HG03103 (cell line): ENCODE measurements at regions not wholly inside any gene's neighbourhood (a gene's known extent, or its start where the extent isn't known, plus 50 kb on each side); places are given as distances from the start of the nearest gene placed in this dataset.
"Not testable (repeated sequence)": the region's sequence is repeated elsewhere in the genome, so short reads cannot be mapped to it uniquely, and the experiment has no call there.

ENCODE experiments used
- ATAC-seq: cut with Tn5 transposase; IDR thresholded peaks from one replicate; pipeline ENCODE4 v1.9.1; 2021; ENCODE audit warnings: low read depth; ENCODE audit not compliant: unreplicated experiment

DNA sequence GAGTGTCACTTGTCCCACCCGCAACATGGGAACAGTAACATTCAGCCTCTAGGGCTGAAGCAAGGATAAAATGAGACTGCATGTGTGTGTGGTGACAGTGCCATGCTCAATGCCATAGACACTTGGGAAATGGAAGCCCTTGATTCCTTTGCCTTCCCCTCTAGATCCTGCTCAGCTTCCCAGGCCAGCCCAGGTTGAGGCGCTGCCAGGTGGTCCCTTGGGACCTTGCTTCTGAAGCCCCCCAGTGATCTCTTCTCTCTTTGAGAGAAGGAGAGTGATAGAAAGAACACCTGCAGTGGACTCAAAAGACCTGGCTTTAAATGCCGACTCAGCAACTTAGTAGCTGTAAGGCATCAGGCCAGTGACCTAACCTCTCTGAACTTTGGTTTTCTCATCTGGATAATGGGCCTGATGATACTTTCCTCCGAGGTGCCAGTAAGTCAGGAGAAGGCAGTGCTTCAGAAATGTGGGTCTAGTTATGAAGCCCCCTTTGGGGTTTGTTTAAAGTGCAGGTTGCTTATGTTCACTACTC is 144.5 kb downstream of the RPLP1 start:
- ATAC-seq, result no peak

DNA sequence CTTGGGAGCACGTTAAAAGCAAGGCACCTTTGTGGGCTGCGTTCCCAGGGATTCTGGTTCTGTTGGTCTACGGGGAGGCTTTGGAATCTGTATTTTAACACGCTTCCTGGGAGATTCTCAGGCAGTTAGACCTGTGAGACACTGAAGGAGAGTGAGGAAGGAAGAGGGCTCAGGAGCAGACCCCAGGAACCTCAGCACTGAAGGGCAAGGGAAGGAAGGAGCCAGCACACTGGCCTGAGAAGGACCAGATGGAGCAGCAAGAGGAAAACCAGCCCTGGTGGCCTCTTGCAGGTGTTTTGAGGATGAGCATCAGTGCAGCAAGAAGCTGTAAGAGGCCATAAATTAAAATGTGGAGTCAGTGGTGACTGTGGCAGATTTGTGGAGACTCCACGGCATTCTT is 146.7 kb downstream of the RPLP1 start:
- ATAC-seq, result no peak

DNA sequence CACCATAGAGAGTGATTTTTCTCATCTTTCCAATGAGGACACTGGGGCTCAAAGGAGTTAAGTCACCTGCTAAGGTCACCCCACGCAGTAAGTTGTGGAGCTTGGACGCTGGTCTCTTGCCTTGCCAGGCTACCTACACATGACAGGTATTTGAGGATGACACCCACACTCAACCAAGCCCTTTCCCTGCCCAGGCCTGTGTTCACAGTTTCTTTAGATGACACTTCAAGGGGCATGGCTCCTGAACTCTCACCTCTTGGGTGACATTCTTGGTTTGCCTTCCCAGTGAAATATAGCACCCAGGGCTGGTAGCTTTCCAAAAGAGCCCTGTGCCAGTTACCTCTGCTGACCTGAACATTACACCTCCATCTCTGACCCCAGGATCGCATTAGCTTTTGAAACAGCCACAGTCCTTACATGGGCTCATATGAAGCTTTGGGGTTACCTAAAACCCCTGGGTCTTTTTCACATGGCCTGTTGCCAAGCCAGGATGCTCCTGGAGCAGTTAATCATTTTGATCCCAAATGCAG is 148.0 kb downstream of the RPLP1 start:
- no peak for ATAC-seq

DNA sequence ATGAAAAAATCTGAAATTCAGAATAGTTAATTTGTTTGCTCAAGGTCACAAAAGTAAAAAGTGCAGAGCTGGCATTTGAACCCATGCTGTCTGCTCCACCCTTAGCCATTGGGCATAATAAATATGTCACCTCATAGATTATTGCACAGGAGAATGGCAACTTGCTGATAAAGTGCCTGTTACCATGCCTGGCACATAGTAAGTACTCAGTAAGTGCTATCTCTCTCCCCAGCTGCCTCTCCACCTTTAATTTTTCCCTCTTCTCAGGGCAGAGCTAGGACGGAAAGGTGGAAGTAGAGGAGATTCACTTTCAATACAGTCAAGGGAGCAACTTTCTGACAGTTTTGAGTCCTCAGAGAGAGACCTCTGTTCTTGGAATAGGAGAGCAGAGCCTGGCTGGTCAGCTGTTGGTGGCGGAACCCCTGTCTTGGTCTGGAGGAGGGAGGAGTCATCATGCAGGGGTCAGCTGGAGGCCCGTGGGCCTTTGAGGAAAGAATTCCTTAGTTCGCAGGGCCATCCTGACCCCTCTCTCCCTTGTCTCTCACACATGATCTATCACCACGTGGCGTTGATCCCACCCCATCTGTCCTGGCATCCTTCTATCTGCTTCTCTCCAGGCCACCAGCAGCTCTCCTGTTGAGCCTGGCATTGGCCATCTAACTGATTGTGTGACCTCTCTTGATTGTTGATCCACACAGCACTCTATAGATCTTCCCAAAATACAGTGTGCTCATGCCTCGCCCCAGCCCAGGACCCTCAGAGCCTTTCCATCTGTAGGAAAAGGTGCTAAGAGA is 149.3 kb downstream of the RPLP1 start:
- ATAC-seq, result no peak

DNA sequence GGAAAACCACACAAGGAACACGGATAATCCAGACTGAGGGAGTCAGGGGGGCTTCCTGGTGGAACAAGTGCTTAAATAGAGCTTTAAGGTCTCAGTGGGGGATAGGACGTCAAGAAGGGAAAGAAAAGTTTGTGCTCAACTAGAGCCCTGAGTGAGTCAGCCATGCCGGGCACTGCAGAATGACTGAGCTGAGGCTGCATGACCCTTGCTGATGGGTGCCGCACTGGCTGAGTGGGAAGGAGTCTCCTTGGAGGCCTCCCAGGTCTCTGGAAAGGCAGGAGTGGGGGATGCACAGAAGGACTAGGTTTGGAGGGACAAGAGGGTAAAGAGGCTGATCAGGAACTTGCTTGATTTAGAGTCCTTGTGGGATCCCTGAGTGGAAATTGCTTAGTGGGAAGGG is 150.3 kb downstream of the RPLP1 start:
- ATAC-seq, result no peak

DNA sequence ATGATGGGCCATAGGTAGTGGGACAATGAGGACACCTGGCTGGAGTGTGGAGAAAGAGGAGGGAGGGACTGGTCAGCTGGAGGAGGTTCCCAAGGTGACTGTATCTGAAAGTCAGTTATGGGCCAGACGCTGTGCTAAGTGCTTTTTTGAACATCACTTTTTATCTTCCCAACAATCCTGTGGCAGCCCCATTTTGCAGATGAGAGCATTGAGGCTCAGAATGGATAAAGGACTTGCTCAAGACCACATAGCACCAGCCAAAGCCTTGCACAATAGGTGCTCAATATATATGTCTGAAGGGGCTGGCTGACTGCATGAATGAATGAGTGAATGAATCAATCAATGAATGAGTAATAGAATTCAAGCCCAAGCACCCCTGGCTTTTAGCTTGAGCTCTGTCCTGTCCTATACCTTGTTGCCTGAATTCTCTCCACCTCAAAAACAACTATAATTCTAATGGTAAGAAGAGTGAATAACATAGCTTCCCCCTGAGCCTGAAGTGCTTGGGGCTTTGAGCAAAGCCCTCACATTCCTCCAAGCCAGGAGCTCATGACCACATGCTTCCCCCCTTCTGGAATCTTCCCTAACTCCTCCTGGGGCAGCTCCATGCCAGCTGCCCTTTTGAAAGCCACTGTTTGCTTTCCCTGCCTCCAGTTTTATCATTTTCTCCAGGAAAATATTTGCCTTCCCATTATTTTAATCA is 150.9 kb downstream of the RPLP1 start:
- ATAC-seq, result no peak

DNA sequence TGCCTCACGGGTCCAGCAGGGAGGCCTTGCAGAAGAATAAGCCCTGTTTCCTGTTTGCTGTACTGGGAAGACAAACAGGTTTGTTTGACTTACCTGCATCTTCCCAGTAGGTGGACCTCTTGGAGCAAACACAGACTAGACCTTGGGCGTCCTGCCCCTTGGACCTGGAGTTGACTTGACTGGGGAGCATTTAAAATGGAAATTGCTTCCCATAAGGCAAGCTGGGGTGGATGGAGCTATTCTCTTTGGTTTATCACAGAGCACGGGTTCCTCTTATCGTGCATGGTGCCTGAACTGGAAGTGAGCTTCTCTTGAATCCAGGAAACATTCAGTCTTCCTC is 151.4 kb downstream of the RPLP1 start:
- no peak for ATAC-seq

DNA sequence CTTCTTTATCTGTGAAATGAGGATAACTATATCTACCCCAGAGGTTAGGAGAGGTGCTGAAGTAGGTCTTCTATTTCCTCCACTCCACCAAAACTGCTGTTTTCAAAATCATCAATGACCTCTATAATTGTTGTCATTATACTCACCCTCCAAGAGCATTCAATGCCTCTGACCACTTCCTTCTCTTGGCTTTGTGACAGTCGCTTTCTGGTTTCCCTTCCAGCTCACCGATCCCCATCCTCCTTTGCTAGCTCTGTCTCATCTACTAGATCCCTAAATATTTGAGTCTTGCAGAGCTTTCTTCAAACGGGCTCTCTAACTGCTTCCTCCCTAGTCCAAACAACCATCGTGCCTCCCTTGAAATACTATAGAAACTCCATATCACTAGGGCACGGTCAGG is 153.5 kb downstream of the RPLP1 start:
- ATAC-seq, result no peak

DNA sequence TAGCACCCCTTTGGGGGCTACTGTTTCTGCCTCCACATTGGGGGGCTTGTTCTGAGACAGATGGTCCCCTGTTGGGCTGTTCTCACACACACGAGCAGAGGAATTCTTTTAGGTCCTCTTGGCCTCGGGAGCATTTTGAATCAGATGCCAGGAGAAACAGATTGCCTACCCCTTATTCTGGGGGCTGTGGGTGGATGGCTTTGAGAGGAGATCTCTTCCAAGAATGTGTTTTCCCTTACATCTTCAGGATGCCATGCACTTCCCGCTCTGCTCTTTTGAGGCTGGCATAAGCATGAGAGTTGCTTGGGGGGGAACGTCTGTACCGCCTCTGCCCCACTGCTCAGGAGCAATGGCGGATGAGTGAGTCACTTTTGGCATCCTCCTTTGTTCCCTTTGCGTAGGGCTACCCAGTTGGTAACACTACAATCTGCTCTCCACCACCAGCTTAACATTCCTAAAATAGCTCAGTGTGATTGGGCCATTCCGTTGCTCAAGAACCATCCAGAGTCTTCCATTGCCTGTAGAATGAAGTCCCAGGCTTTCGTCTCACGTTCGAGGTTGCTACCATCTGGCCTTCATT is 154.4 kb downstream of the RPLP1 start:
- no peak for ATAC-seq

DNA sequence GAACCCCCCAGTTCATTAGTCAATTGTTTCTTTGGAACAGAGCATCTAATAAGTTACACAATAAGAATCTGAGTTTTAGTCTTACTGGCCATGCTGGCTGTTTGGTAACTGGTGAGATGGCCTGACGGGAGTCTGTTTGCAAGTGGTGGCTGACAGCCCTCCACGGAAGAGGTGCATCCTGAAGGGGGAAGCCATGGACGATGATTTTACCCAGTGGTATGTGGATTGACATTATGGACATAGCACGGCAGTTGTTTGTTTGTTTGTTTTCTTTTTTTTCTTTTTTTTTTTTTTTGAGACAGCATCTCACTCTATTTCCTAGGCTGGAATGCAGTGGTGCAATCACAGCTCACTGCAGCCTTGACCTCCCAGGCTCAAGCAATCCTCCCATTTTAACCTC is 156.0 kb downstream of the RPLP1 start:
- no peak for ATAC-seq

DNA sequence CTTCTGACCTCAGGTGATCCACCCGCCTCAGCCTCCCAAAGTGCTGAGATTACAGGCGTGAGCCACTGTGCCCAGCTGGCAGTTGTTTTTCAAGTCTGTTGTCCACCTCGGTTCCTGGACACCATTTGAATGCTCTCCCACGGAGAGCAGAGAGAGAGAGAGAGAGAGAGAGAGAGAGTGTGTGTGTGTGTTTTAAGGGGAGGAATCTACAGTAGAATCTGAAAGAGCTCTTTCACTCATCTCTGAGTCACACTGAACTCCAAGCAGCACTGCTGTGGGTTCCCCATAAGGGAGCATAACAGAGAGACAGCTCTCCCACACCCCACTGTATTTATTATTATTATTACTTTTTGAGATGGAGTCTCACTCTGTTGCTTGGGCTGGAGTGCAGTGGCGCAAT is 156.6 kb downstream of the RPLP1 start:
- no peak for ATAC-seq

DNA sequence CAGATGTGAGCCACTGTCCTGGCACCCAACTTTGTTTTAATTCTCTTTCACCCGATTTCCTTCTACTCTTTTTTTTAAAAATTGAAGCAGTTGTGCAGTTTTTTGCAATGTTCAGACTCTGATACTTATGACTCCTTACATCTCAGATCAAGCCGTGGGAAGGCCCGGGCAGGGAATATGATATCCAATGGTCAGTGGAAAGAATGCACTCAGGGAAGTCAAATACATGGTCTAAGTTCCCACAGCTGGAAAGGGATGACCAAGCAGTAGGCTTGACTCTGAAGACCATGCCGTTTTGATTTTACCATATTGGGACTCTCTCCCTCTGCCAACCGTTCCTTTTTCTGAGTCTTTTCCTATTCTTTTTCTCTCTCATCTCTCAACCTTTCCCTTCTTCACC is 157.2 kb downstream of the RPLP1 start:
- ATAC-seq, result no peak

DNA sequence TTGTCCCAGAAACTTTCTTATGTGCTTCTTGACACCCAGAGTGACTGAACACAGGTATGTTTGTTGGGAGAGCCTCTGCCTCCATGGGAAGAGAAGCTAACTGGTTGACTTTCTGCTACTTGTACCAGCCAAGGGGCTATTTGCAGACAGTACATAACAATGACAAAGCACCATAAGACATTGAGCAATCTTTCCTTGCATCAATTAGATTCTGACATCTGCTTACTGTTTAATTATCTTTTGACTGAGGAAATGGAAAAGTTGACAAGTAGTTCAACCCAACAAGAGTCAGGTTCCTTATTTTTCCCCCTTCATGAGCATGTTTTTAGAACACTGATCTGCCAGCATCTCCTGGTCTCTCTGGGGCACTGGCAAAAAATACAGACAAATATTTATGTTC is 157.7 kb downstream of the RPLP1 start:
- ATAC-seq, result no peak

DNA sequence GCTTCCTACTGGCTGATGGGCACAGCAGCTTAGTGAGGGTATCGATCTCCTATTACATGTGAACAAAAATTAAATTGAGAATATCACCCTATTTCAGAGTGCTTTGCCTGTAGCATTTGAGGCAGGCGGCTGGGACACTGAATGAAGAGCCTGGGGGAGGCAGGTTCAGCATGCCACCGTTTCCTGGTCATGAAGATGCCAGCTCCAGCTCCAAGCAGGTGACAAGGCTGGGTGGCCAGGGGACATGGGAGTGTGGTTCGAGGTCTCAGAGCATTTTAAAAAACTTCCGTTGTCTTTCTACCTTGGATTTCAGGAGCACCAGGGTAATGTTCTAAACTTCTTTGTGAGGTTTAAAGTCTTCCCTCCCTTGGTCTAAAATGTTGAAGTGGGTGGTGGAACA is 158.2 kb downstream of the RPLP1 start:
- ATAC-seq, result no peak

DNA sequence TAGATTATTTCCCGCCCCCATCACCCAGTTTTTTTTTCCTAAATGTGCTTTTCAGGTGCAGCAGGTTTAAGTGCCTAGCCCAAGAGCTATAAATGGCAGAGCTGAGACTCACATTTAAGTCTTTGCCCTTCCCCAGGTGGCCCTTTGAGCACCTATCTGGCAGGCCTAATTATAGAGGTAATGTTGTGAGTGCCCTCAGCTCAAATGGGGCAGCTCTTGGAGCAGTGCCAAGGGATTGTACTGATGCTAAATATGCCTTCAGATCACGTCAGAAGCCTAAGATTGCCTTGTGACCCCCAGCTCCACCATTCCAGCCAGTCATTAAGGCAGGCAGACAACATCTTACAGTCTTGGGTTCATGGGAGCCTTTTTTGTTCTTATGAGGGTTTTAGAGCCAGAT is 159.5 kb downstream of the RPLP1 start:
- ATAC-seq, result no peak

DNA sequence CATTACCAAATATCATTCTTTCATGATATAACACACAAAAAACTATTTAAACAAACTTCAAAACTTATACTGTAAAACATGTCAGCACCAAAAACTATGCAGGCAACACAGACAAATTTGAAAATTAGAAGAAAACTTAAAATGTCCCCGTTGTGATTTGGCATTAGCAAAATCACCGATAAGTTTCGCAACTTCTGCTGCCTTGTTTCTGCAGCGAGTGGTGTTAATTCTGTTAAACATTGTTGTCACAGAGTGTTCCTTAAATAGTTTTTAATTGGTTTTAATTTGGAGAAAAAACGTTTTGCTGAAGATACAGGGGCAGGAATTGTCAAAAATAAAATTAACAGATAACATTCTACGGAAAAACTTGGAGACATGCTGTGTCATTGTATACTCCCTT is 160.6 kb downstream of the RPLP1 start:
- ATAC-seq, result no peak

DNA sequence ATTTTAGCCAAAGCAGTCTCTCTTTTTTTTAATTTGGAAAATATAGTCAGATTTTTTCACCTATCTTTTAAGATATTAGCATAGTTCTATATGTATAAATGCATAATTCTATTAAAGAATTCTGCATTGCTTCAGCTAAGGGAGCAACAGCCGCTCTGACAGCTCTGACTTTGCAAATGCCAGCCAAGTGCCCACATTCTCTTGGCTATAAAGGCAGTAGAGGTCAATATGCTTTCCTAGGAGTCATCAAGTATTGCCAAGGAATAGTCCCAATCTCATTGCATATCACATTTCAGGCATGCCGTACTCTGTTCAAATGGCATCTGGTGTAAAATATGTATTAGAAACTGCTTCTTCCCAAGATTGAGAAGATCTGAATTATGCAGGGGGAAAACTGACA is 161.4 kb downstream of the RPLP1 start:
- ATAC-seq, result no peak

DNA sequence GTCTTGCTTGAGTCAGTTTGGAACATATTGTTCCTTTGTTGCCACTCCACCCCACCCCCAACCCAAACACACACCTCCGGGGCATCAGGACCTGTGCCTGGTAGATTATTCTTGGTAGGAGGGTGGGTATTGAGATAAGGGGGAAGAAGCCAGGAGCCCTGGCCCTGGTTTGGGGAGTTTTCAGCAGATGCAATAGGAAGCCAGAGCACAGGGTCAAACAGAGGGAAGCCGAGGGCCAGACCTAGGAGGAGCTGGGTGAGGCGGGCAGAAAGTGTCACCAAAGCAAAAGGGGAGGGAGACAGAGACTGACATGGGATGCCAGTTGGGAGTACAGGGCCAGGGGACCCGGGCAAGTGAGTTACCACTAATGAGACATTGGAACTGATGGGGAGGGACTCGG is 163.1 kb downstream of the RPLP1 start:
- no peak for ATAC-seq

DNA sequence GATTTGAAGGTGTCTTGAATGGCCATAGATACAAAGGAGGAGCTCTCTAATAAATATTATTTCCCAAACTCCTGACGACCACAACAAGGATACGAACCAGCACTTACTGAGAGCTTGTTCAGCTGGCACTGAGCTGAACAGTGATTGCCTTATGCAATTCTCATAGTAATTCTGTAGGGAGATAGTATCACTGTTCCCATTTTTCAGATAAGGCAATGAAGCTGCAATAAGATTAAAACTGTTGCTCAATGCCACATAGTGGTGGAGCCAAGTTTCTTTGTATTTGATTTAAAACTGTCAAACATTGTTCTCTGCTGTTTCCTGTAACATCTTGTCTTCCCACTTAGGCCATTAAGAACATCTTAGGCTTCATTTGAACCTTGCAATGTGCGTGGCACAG is 163.9 kb downstream of the RPLP1 start:
- no peak for ATAC-seq

DNA sequence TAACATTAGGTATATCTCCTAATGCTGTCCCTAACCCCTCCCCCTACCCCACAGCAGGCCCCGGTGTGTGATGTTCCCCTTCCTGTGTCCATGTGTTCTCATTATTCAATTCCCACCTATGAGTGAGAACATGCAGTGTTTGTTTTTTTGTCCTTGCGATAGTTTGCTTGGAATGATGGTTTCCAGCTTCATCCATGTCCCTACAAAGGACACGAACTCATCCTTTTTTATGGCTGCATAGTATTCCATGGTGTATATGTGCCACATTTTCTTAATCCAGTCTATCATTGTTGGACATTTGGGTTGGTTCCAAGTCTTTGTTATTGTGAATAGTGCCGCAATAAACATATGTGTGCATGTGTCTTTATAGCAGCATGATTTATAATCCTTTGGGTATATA is 164.5 kb downstream of the RPLP1 start:
- not testable (repeated sequence) for ATAC-seq

DNA sequence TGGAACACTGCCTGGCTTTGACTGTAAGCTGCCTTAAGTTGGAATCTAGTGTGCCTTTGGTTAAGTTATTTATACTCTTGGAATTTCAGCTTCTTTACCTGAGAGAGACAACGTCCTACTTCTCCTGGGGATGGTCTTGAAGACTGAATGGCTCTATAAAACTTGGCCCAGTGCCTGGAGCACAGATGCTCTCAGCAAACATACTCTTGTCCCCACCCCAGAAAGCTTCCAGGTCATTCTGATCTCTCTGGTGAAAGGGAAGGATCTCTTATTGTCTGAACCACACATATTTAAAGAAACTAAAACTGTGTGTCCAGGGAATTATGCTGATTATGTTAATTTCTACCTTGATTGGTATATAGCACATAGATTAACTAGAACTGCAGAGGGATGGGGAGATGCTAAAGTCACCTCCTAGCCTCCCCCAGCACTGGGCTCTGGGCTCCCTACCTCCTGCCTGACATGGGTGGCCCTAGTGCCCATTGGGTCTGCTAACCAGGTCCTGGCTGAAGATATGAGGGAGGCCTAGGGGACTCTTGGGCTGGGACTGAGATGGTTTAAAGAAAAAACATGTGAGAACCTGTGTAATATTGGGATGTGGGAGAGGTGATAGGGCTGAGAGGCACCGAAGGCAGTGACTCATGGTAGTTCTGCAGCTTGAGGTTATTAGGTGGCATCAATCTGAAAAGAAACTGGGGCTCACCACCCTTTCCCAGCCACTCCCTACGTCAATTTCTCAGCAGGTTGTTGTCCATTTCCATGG is 171.0 kb downstream of the RPLP1 start:
- no peak for ATAC-seq
